DND-41 (cell line): ENCODE measurements at regions not wholly inside any gene's neighbourhood (a gene's known extent, or its start where the extent isn't known, plus 50 kb on each side); places are given as distances from the start of the nearest gene placed in this dataset.

Experiments used
- CTCF ChIP-seq: IDR thresholded peaks from 2 replicates; pipeline ENCODE4 v1.5.1; 2012; ENCODE audit warnings: borderline replicate concordance, low read length, moderate library complexity, mild to moderate bottlenecking; ENCODE audit not compliant: poor library complexity, severe bottlenecking; ENCODE audit errors: extremely low read depth
- EZH2 ChIP-seq: IDR thresholded peaks from 3 replicates; pipeline ENCODE4 v1.6.1; 2012; ENCODE audit warnings: borderline replicate concordance, low read depth, mild to moderate bottlenecking, moderate library complexity, low read length, inconsistent platforms; ENCODE audit not compliant: severe bottlenecking

DNA sequence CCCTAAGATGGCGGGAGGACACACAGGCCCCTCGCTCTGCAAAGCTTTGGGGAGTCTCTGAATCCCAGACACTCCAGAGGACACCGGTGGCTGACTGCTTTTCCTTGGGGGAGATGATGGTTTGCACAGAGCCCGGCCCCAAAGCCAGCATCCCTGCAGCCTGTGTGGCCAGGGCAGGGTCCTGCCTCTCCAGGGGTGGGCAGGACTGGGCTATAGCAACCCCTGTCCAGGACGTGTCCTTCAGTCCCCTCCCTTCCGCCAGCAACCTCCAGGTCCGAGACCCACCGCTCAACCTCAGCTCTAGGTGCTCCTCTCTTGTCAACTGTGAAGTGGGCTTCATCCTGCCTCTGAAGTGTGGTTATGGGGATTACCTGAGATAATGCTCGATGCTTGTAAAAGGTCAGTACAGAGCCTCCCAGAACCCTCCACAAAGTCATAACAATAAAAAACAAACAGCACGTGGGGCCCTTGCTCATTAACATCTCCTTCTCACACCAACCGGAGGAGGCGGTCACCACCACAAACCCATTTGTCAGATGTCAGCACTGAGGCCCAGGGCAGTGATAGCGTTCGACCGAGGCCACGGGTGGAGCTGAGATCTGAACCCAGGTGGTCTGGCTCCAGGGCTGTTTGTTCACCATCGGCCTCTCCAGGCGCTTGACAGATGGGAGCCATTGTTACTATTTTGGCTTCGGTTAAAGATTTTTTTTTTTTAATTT lies 304.8 kb downstream of the IRF8 start:
- TF ChIP-seq CTCF (no peak), EZH2 (no peak)
